Natural killer cell (primary cell): ENCODE measurements at regions not wholly inside any gene's neighbourhood (a gene's known extent, or its start where the extent isn't known, plus 50 kb on each side); places are given as distances from the start of the nearest gene placed in this dataset.
"Not testable (repeated sequence)": the region's sequence is repeated elsewhere in the genome, so short reads cannot be mapped to it uniquely, and the experiment has no call there.

Experiments used
- ATAC-seq, 3 donors: fragments of 150-1000 bp in 2 of 3; fragments of 200-7000 bp in 1 of 3; cut with Tn5 transposase; 1 replicate in 1 of 3; 2 replicates in 2 of 3; pipeline ENCODE4 v1.10.0; 2021; ENCODE audit warnings: mild to moderate bottlenecking in 2 of 3, moderate library complexity in 2 of 3
- DNase-seq, 2 donors: peaks; one replicate each; pipeline versions ENCODE4 v3.0.0 to v3.0.0-alpha.2; 2013 to 2021; ENCODE audit warnings: mixed read lengths in 1 of 2
- H3K27ac ChIP-seq: one replicate; pipeline ENCODE4 v1.5.1; 2013; ENCODE audit warnings: mild to moderate bottlenecking, low read length
- H3K27me3 ChIP-seq: one replicate; pipeline ENCODE4 v1.6.1; 2013; ENCODE audit warnings: low read length; ENCODE audit not compliant: control insufficient read depth, insufficient read depth
- H3K36me3 ChIP-seq: one replicate; pipeline ENCODE4 v1.6.1; 2013; ENCODE audit warnings: low read length; ENCODE audit not compliant: control insufficient read depth, insufficient read depth
- H3K4me1 ChIP-seq: one replicate; pipeline ENCODE4 v1.6.1; 2013; ENCODE audit warnings: low read length; ENCODE audit not compliant: control insufficient read depth, insufficient read depth
- H3K4me3 ChIP-seq: one replicate; pipeline ENCODE4 v1.5.1; 2013; ENCODE audit warnings: low read length
- H3K9me3 ChIP-seq: one replicate; pipeline ENCODE4 v1.6.1; 2013; ENCODE audit warnings: low read length; ENCODE audit not compliant: control insufficient read depth, insufficient read depth
- H3K27ac Mint-ChIP-seq, 2 donors: one replicate each; pipeline ENCODE4 v1.8.0; 2022; ENCODE audit warnings: mild to moderate bottlenecking in 2 of 2, mixed read lengths in 2 of 2, moderate library complexity in 1 of 2
- H3K27me3 Mint-ChIP-seq, 2 donors: one replicate each; pipeline ENCODE4 v1.8.0; 2022; ENCODE audit warnings: low read depth in 2 of 2, mixed read lengths in 2 of 2
- H3K36me3 Mint-ChIP-seq: one replicate; pipeline ENCODE4 v1.8.0; 2022; ENCODE audit warnings: mixed read lengths
- H3K4me1 Mint-ChIP-seq, 2 donors: one replicate each; pipeline ENCODE4 v1.8.0; 2022; ENCODE audit warnings: mixed read lengths in 2 of 2
- H3K4me3 Mint-ChIP-seq: one replicate; pipeline ENCODE4 v1.8.0; 2022; ENCODE audit warnings: mild to moderate bottlenecking, moderate library complexity, mixed read lengths
- H3K9me3 Mint-ChIP-seq, 2 donors: one replicate each; pipeline ENCODE4 v1.8.0; 2022; ENCODE audit warnings: mixed read lengths in 2 of 2
- CTCF ChIP-seq: fragments of 200-600 bp; IDR thresholded peaks from one replicate; pipeline ENCODE4 v1.8.0; 2022; ENCODE audit warnings: antibody characterized with exemption
- WGBS: methylation state at CpG from one replicate; pipeline ENCODE4 v1.1.7; 2013; ENCODE audit warnings: missing lambda C conversion rate; ENCODE audit not compliant: insufficient coverage; 5-methylcytosine and 5-hydroxymethylcytosine counted together
- intact Hi-C: fragments of 100-400 bp; cut with micrococcal nuclease; formaldehyde crosslinking; loops from one replicate; pipeline ENCODE4 v1.14.2; 2022

- H3K9me3 ChIP-seq: no peaks in the 10 kb centered on the region
- no peaks in the 10 kb centered on the region for H3K36me3 Mint-ChIP-seq
- no peak overlapping the region for H3K27ac ChIP-seq
- intact Hi-C loops: no loop called here
- no peak overlapping the region for H3K27ac Mint-ChIP-seq
- no peaks in the 10 kb centered on the region for H3K4me1 ChIP-seq
- 92% methylated on average over 4 of the region's 4 CpGs for WGBS
- TF ChIP-seq CTCF: no peak
- ATAC-seq: no peak
- H3K4me3 Mint-ChIP-seq: no peak overlapping the region
- peaks cover 9 to 17% of the 10 kb centered on the region in 2 donors for H3K9me3 Mint-ChIP-seq
- no peaks in the 10 kb centered on the region for H3K4me1 Mint-ChIP-seq
- no peaks in the 10 kb centered on the region for H3K27me3 Mint-ChIP-seq
- H3K36me3 ChIP-seq: no peaks in the 10 kb centered on the region
- H3K27me3 ChIP-seq: no peaks in the 10 kb centered on the region
- no peak for DNase-seq
- no peak overlapping the region for H3K4me3 ChIP-seq
These were observed 1190.1 kb upstream of the FAM98A start for GRCh38 chr2:34789169-34789568.

- H3K4me3 Mint-ChIP-seq: no peak overlapping the region
- no peak for TF ChIP-seq CTCF
- no peaks in the 10 kb centered on the region for H3K4me1 Mint-ChIP-seq
- no peaks in the 10 kb centered on the region for H3K36me3 Mint-ChIP-seq
- ATAC-seq: no peak
- H3K27me3 Mint-ChIP-seq: no peaks in the 10 kb centered on the region
- Histone ChIP-seq H3K9me3 (no peaks in the 10 kb centered on the region), H3K36me3 (no peaks in the 10 kb centered on the region), H3K27me3 (no peaks in the 10 kb centered on the region), H3K4me1 (no peaks in the 10 kb centered on the region), H3K4me3 (no peak overlapping the region), H3K27ac (no peak overlapping the region)
- DNase-seq: no peak
- H3K9me3 Mint-ChIP-seq: peaks cover 15 to 20% of the 10 kb centered on the region in 2 donors
- no peak overlapping the region for H3K27ac Mint-ChIP-seq
- intact Hi-C loops: no loop called here
These were observed 1188.2 kb upstream of the FAM98A start for GRCh38 chr2:34787341-34787740.

- intact Hi-C loops: no loop called here
- peaks cover 15 to 23% of the 10 kb centered on the region in 2 donors for H3K9me3 Mint-ChIP-seq
- H3K27me3 Mint-ChIP-seq: no peaks in the 10 kb centered on the region
- no peaks in the 10 kb centered on the region for H3K27me3 ChIP-seq
- H3K36me3 ChIP-seq: no peaks in the 10 kb centered on the region
- no peak for ATAC-seq
- no peak overlapping the region for H3K27ac Mint-ChIP-seq
- H3K4me3 ChIP-seq: no peak overlapping the region
- peaks cover 9% of the 10 kb centered on the region for H3K36me3 Mint-ChIP-seq
- H3K27ac ChIP-seq: no peak overlapping the region
- H3K4me1 Mint-ChIP-seq: no peaks in the 10 kb centered on the region
- no peaks in the 10 kb centered on the region for H3K9me3 ChIP-seq
- H3K4me3 Mint-ChIP-seq: no peak overlapping the region
- WGBS: 94% methylated on average over 3 of the region's 3 CpGs
- TF ChIP-seq CTCF: no peak
- no peaks in the 10 kb centered on the region for H3K4me1 ChIP-seq
- no peak for DNase-seq
These were observed 1186.2 kb upstream of the FAM98A start for GRCh38 chr2:34785206-34785785.

- TF ChIP-seq CTCF: no peak
- peaks cover 11% of the 10 kb centered on the region for H3K36me3 Mint-ChIP-seq
- no peak overlapping the region for H3K27ac Mint-ChIP-seq
- no peaks in the 10 kb centered on the region for H3K4me1 ChIP-seq
- ATAC-seq (no peak), DNase-seq (no peak)
- H3K9me3 Mint-ChIP-seq: peaks cover 15 to 20% of the 10 kb centered on the region in 2 donors
- H3K27ac ChIP-seq: no peak overlapping the region
- H3K4me3 ChIP-seq: no peak overlapping the region
- no peaks in the 10 kb centered on the region for H3K4me1 Mint-ChIP-seq
- H3K4me3 Mint-ChIP-seq: no peak overlapping the region
- no peaks in the 10 kb centered on the region for H3K27me3 ChIP-seq
- intact Hi-C loops: no loop called here
- H3K9me3 ChIP-seq: no peaks in the 10 kb centered on the region
- no peaks in the 10 kb centered on the region for H3K36me3 ChIP-seq
- WGBS: no CpG with 5 or more reads among the region's 1 CpG
- no peaks in the 10 kb centered on the region for H3K27me3 Mint-ChIP-seq
These were observed 1185.6 kb upstream of the FAM98A start for GRCh38 chr2:34784701-34785100.

GRCh38 chr2:34750742-34751141, 1151.6 kb upstream of the FAM98A start:
- H3K9me3 Mint-ChIP-seq, H3K9me3 ChIP-seq, H3K36me3 Mint-ChIP-seq, H3K4me1 ChIP-seq, ATAC-seq, H3K4me3 ChIP-seq, intact Hi-C loops, H3K36me3 ChIP-seq, H3K27me3 ChIP-seq, H3K4me1 Mint-ChIP-seq, H3K27ac Mint-ChIP-seq, H3K27me3 Mint-ChIP-seq, H3K4me3 Mint-ChIP-seq, H3K27ac ChIP-seq, DNase-seq: not testable (repeated sequence)
- 91% methylated on average over 6 of the region's 7 CpGs for WGBS
